Neural cell (in vitro differentiated cells): ENCODE measurements at regions not wholly inside any gene's neighbourhood (a gene's known extent, or its start where the extent isn't known, plus 50 kb on each side); places are given as distances from the start of the nearest gene placed in this dataset.

Source experiments
- H2AFZ ChIP-seq: fragments of 200-600, 300-800 bp; sonication (generic), shearing (Covaris generic); 2 replicates; pipeline ENCODE4 v1.6.0; 2014; ENCODE audit warnings: low read depth, mild to moderate bottlenecking, antibody characterized with exemption, low read length, moderate library complexity
- H3F3A ChIP-seq: fragments of 200-600 bp; shearing (Covaris generic); 2 replicates; pipeline ENCODE4 v1.6.1; 2016; ENCODE audit warnings: mild to moderate bottlenecking, moderate library complexity, mixed read lengths, antibody characterized with exemption, low read length; ENCODE audit not compliant: insufficient read depth, poor library complexity, severe bottlenecking
- H3K27ac ChIP-seq: fragments of 200-600, 300-800 bp; sonication (generic), shearing (Covaris generic); 2 replicates; pipeline ENCODE4 v1.5.1; 2014; ENCODE audit warnings: mild to moderate bottlenecking, low read length, moderate library complexity
- H3K27me3 ChIP-seq: fragments of 300-800, 200-600 bp; sonication (generic), shearing (Covaris generic); 2 replicates; pipeline ENCODE4 v1.6.0; 2014; ENCODE audit warnings: mild to moderate bottlenecking, low read depth, low read length, moderate library complexity; ENCODE audit not compliant: insufficient read depth
- H3K36me3 ChIP-seq: fragments of 300-800, 200-600 bp; sonication (generic), shearing (Covaris generic); 2 replicates; pipeline ENCODE4 v1.5.1; 2014; ENCODE audit warnings: mild to moderate bottlenecking, antibody characterized with exemption, low read length, moderate library complexity; ENCODE audit not compliant: insufficient read depth
- H3K4me2 ChIP-seq: fragments of 300-800, 200-600 bp; sonication (generic), shearing (Covaris generic); 2 replicates; pipeline ENCODE4 v1.6.0; 2014; ENCODE audit warnings: mild to moderate bottlenecking, low read length
- H3K4me3 ChIP-seq: fragments of 300-800, 200-600 bp; sonication (generic), shearing (Covaris generic); 2 replicates; pipeline ENCODE4 v1.5.1; 2014; ENCODE audit warnings: mild to moderate bottlenecking, low read length, moderate library complexity
- H3K79me2 ChIP-seq: fragments of 200-600 bp; shearing (Covaris generic); replicated peaks from 2 replicates; pipeline ENCODE4 v1.6.0; 2014; ENCODE audit warnings: mild to moderate bottlenecking, low read length, moderate library complexity; ENCODE audit not compliant: insufficient read depth
- H3K9ac ChIP-seq: fragments of 300-800, 200-600 bp; sonication (generic), shearing (Covaris generic); 2 replicates; pipeline ENCODE4 v1.6.1; 2016; ENCODE audit warnings: mild to moderate bottlenecking, low read length, mixed read lengths
- H3K9me2 ChIP-seq: fragments of 200-600 bp; shearing (Covaris generic); 2 replicates; pipeline ENCODE4 v1.6.1; 2016; ENCODE audit warnings: mild to moderate bottlenecking, low read length, mixed read lengths; ENCODE audit not compliant: insufficient read depth
- H3K9me3 ChIP-seq: fragments of 200-600, 300-800 bp; sonication (generic), shearing (Covaris generic); 2 replicates; pipeline ENCODE4 v1.6.1; 2016; ENCODE audit warnings: mild to moderate bottlenecking, mixed run types, low read length, moderate library complexity, mixed read lengths
- H4K20me1 ChIP-seq: fragments of 200-600 bp; shearing (Covaris generic); 2 replicates; pipeline ENCODE4 v1.6.1; 2016; ENCODE audit warnings: mild to moderate bottlenecking, mixed run types; ENCODE audit not compliant: insufficient read depth
- EP300 ChIP-seq: fragments of 450-650 bp; conservative IDR thresholded peaks from 2 replicates; pipeline ENCODE4 v1.6.1; 2014; ENCODE audit warnings: antibody characterized with exemption, mild to moderate bottlenecking, moderate library complexity; ENCODE audit not compliant: poor library complexity, severe bottlenecking
- EZH2 ChIP-seq: fragments of 200-600, 300-800 bp; shearing (Covaris generic), sonication (generic); IDR thresholded peaks from 2 replicates; pipeline ENCODE4 v1.6.1; 2014; ENCODE audit warnings: antibody characterized with exemption, low read length, borderline replicate concordance, mild to moderate bottlenecking; ENCODE audit not compliant: insufficient read depth, poor library complexity, severe bottlenecking
- MXI1 ChIP-seq: fragments of 450-650 bp; conservative IDR thresholded peaks from 2 replicates; pipeline ENCODE4 v1.6.1; 2014; ENCODE audit warnings: antibody characterized with exemption, mild to moderate bottlenecking; ENCODE audit not compliant: poor library complexity, severe bottlenecking
- POLR2AphosphoS5 ChIP-seq: IDR thresholded peaks from 2 replicates; pipeline ENCODE4 v1.6.1; 2012
- RAD21 ChIP-seq: fragments of 450-650 bp; conservative IDR thresholded peaks from 2 replicates; pipeline ENCODE4 v1.6.1; 2014; ENCODE audit warnings: antibody characterized with exemption, mild to moderate bottlenecking, moderate library complexity
- SMC3 ChIP-seq: fragments of 450-650 bp; conservative IDR thresholded peaks from 2 replicates; pipeline ENCODE4 v1.6.1; 2014; ENCODE audit warnings: antibody characterized with exemption, mild to moderate bottlenecking, moderate library complexity; ENCODE audit not compliant: poor library complexity
- TAF1 ChIP-seq: IDR thresholded peaks from 2 replicates; pipeline ENCODE4 v1.6.1; 2012; ENCODE audit warnings: low read depth
- TF ChIP-seq, protein P1 (sequence below): fragments of 450-650 bp; IDR thresholded peaks from 2 replicates; pipeline ENCODE4 v1.5.1; 2014; ENCODE audit warnings: antibody characterized with exemption, mild to moderate bottlenecking, moderate library complexity; ENCODE audit not compliant: poor library complexity, severe bottlenecking
- TF ChIP-seq, protein P2 (sequence below): IDR thresholded peaks from 2 replicates; pipeline ENCODE4 v1.6.1; 2012; ENCODE audit warnings: borderline replicate concordance

DNA sequence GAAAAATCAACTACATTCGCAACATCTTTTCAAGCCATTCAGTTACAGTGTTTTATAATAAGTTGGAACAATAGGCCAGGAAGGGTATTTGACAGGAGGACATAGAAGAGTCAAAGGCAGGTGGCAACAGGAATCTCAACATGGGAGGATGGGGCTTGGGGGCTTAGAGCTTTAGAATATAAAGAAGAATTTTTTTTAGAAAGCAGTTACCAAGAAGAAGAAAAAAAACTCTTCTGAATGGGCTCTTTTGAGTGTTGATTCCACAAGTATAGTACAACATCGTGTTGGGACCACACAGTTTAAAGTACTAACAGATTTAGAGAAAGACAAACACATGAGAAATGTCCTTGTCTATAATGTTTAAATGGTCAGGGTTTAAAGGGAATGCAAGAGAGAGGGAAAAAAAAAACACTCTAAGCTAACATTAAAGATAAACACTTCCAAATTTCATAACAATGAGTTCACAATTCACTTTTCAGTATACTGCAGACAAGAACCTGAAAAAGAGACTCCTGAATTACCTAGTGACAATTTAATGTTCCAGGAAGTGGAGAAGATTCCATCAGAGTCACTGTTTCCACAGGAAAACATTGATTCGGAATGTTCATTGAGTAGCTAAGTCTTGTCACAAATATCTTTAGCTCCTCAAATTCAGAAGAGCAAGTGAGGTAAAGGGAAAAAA, 282.3 kb downstream of the DEPDC1B start:
- Histone ChIP-seq H2AFZ (no peak overlapping the region), H3F3A (no peaks in the 10 kb centered on the region), H3K9ac (no peak overlapping the region), H3K27ac (no peak overlapping the region), H3K9me2 (no peaks in the 10 kb centered on the region), H3K4me2 (no peak overlapping the region), H3K4me3 (no peak overlapping the region), H3K36me3 (no peaks in the 10 kb centered on the region), H3K27me3 (no peaks in the 10 kb centered on the region), H4K20me1 (no peaks in the 10 kb centered on the region), H3K79me2 (no peaks in the 10 kb centered on the region), H3K9me3 (no peaks in the 10 kb centered on the region)
- TF ChIP-seq POLR2AphosphoS5: no peak
- TF ChIP-seq, protein P1, sequence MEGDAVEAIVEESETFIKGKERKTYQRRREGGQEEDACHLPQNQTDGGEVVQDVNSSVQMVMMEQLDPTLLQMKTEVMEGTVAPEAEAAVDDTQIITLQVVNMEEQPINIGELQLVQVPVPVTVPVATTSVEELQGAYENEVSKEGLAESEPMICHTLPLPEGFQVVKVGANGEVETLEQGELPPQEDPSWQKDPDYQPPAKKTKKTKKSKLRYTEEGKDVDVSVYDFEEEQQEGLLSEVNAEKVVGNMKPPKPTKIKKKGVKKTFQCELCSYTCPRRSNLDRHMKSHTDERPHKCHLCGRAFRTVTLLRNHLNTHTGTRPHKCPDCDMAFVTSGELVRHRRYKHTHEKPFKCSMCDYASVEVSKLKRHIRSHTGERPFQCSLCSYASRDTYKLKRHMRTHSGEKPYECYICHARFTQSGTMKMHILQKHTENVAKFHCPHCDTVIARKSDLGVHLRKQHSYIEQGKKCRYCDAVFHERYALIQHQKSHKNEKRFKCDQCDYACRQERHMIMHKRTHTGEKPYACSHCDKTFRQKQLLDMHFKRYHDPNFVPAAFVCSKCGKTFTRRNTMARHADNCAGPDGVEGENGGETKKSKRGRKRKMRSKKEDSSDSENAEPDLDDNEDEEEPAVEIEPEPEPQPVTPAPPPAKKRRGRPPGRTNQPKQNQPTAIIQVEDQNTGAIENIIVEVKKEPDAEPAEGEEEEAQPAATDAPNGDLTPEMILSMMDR: no peak
- no peak for TF ChIP-seq TAF1
- no peak for TF ChIP-seq EZH2
- no peak for TF ChIP-seq RAD21
- TF ChIP-seq SMC3: no peak
- TF ChIP-seq MXI1: no peak
- no peak for TF ChIP-seq EP300
- TF ChIP-seq, protein P2, sequence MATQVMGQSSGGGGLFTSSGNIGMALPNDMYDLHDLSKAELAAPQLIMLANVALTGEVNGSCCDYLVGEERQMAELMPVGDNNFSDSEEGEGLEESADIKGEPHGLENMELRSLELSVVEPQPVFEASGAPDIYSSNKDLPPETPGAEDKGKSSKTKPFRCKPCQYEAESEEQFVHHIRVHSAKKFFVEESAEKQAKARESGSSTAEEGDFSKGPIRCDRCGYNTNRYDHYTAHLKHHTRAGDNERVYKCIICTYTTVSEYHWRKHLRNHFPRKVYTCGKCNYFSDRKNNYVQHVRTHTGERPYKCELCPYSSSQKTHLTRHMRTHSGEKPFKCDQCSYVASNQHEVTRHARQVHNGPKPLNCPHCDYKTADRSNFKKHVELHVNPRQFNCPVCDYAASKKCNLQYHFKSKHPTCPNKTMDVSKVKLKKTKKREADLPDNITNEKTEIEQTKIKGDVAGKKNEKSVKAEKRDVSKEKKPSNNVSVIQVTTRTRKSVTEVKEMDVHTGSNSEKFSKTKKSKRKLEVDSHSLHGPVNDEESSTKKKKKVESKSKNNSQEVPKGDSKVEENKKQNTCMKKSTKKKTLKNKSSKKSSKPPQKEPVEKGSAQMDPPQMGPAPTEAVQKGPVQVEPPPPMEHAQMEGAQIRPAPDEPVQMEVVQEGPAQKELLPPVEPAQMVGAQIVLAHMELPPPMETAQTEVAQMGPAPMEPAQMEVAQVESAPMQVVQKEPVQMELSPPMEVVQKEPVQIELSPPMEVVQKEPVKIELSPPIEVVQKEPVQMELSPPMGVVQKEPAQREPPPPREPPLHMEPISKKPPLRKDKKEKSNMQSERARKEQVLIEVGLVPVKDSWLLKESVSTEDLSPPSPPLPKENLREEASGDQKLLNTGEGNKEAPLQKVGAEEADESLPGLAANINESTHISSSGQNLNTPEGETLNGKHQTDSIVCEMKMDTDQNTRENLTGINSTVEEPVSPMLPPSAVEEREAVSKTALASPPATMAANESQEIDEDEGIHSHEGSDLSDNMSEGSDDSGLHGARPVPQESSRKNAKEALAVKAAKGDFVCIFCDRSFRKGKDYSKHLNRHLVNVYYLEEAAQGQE: no peak

DNA sequence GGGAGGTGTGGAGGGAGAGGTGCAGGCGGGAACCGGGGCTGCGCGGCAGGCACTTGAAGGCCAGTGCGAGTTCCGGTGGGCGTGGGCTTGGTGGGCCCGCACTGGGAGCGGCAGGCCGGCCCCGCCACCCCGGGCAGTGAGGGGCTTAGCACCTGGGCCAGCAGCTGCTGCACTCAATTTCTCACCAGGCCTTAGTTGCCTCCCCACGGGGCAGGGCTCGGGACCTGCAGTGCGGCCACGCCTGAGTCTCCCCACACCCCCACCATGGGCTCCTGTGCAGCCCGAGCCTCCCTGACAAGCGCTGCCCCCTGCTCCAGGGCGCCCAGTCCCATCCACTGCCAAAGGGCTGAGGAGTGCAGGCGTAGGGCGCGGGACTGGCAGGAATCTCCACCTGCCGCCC, 284.5 kb downstream of the DEPDC1B start:
- Histone ChIP-seq H3K9ac (no peak overlapping the region), H4K20me1 (no peaks in the 10 kb centered on the region), H3F3A (no peaks in the 10 kb centered on the region), H3K4me3 (no peak overlapping the region), H3K36me3 (no peaks in the 10 kb centered on the region), H3K79me2 (no peaks in the 10 kb centered on the region), H2AFZ (no peak overlapping the region), H3K4me2 (no peak overlapping the region), H3K9me2 (no peaks in the 10 kb centered on the region), H3K27ac (no peak overlapping the region), H3K27me3 (no peaks in the 10 kb centered on the region), H3K9me3 (no peaks in the 10 kb centered on the region)
- TF ChIP-seq TAF1: no peak
- TF ChIP-seq, protein P1: no peak
- no peak for TF ChIP-seq EZH2
- no peak for TF ChIP-seq RAD21
- no peak for TF ChIP-seq MXI1
- TF ChIP-seq, protein P2: no peak
- TF ChIP-seq SMC3: no peak
- TF ChIP-seq POLR2AphosphoS5: no peak
- TF ChIP-seq EP300: no peak
